Keratinocyte (primary cell): ENCODE measurements at regions not wholly inside any gene's neighbourhood (a gene's known extent, or its start where the extent isn't known, plus 50 kb on each side); places are given as distances from the start of the nearest gene placed in this dataset.

Experiments
- DNase-seq: peaks from one replicate; pipeline ENCODE4 v3.0.0-alpha.2; 2011; ENCODE audit warnings: low read depth, missing footprints, low spot score
- FAIRE-seq: peaks from 2 replicates; lab custom pipeline; 2011; peaks lifted over from hg19 to GRCh38; lab: Jason Lieb, UNC
- H2AFZ ChIP-seq: 2 replicates; pipeline ENCODE4 v1.6.0; 2012; ENCODE audit warnings: low read length, control low read depth, inconsistent platforms; ENCODE audit not compliant: control insufficient read depth
- H3K27ac ChIP-seq: 2 replicates; pipeline ENCODE4 v1.5.1; 2011; ENCODE audit warnings: low read length; ENCODE audit not compliant: control insufficient read depth, insufficient read depth
- H3K27me3 ChIP-seq: 3 replicates; pipeline ENCODE4 v1.6.0; 2011; ENCODE audit warnings: low read length; ENCODE audit not compliant: control insufficient read depth, insufficient read depth; ENCODE audit errors: extremely low read depth
- H3K36me3 ChIP-seq, 2 experiments: 2 replicates in 1 of 2; 3 replicates in 1 of 2; pipeline ENCODE4 v1.5.1; 2011; ENCODE audit warnings: low read length in 2 of 2, mild to moderate bottlenecking in 1 of 2; ENCODE audit not compliant: control insufficient read depth in 2 of 2, insufficient read depth in 2 of 2; ENCODE audit errors: extremely low read depth in 1 of 2
- H3K4me1 ChIP-seq: 3 replicates; pipeline ENCODE4 v1.5.1; 2011; ENCODE audit warnings: low read length; ENCODE audit not compliant: control insufficient read depth, insufficient read depth; ENCODE audit errors: extremely low read depth
- H3K4me2 ChIP-seq: 3 replicates; pipeline ENCODE4 v1.6.0; 2011; ENCODE audit warnings: low read depth, low read length; ENCODE audit not compliant: control insufficient read depth, insufficient read depth; ENCODE audit errors: extremely low read depth
- H3K4me3 ChIP-seq, 3 experiments: fragments of 200-600 bp in 1 of 3; sonication (generic) in 1 of 3; 2 replicates in 2 of 3; 3 replicates in 1 of 3; pipeline ENCODE4 v1.5.1; 2011 to 2016; ENCODE audit warnings: low read length in 3 of 3, mild to moderate bottlenecking in 3 of 3, control low read depth in 2 of 3, inconsistent platforms in 1 of 3, low read depth in 1 of 3, mixed read lengths in 1 of 3, mixed run types in 1 of 3, moderate library complexity in 1 of 3; ENCODE audit not compliant: control insufficient read depth in 2 of 3, insufficient read depth in 2 of 3; ENCODE audit errors: extremely low read depth in 1 of 3
- H3K79me2 ChIP-seq: 2 replicates; pipeline ENCODE4 v1.6.0; 2012; ENCODE audit warnings: low read length; ENCODE audit not compliant: control insufficient read depth, insufficient read depth
- H3K9ac ChIP-seq: 3 replicates; pipeline ENCODE4 v1.6.0; 2011; ENCODE audit warnings: low read length; ENCODE audit not compliant: control insufficient read depth, insufficient read depth; ENCODE audit errors: extremely low read depth
- H3K9me1 ChIP-seq: 3 replicates; pipeline ENCODE4 v1.6.0; 2011; ENCODE audit warnings: low read length; ENCODE audit not compliant: control insufficient read depth, insufficient read depth; ENCODE audit errors: extremely low read depth
- H3K9me3 ChIP-seq: 2 replicates; pipeline ENCODE4 v1.5.1; 2012; ENCODE audit warnings: low read depth, low read length; ENCODE audit not compliant: control insufficient read depth
- H4K20me1 ChIP-seq: 3 replicates; pipeline ENCODE4 v1.6.0; 2011; ENCODE audit warnings: low read length; ENCODE audit not compliant: control insufficient read depth, insufficient read depth; ENCODE audit errors: extremely low read depth
- CTCF ChIP-seq, 3 experiments: IDR thresholded peaks in 1 of 3; conservative IDR thresholded peaks in 1 of 3; optimal IDR thresholded peaks in 1 of 3; 2 replicates in 2 of 3; 3 replicates in 1 of 3; pipeline versions ENCODE3 to v1.5.1; 2011; ENCODE audit warnings: low read length in 3 of 3, mild to moderate bottlenecking in 3 of 3, moderate library complexity in 2 of 3, control low read depth in 1 of 3, inconsistent platforms in 1 of 3; ENCODE audit not compliant: insufficient read depth in 2 of 3; ENCODE audit errors: extremely low read depth in 1 of 3
- EZH2 ChIP-seq: IDR thresholded peaks from one replicate; pipeline ENCODE4 v1.6.1; 2012; ENCODE audit warnings: inconsistent platforms, mild to moderate bottlenecking, low read length, moderate library complexity
- dilution Hi-C: fragments of 300-500 bp; cut with MboI; formaldehyde crosslinking; loops from one replicate; pipeline ENCODE4 v1.7.0; 2020; ENCODE audit warnings: low sequenced_read_pairs; ENCODE audit not compliant: extremely low pct_ligation_motif_present

- H3K9me3 ChIP-seq: no peaks in the 10 kb centered on the region
- H3K27ac ChIP-seq: no peak overlapping the region
- dilution Hi-C loops: no loop called here
- H3K4me3 ChIP-seq: no peak overlapping the region
- H3K9ac ChIP-seq: no peak overlapping the region
- H3K9me1 ChIP-seq: no peaks in the 10 kb centered on the region
- H3K27me3 ChIP-seq: no peaks in the 10 kb centered on the region
- H3K4me1 ChIP-seq: no peaks in the 10 kb centered on the region
- no peaks in the 10 kb centered on the region for H3K36me3 ChIP-seq
- TF ChIP-seq CTCF (optimal IDR thresholded peaks at IDR 0.05 in 1 of 3, IDR thresholded peaks at IDR 0.05 in 1 of 3, conservative IDR thresholded peaks at IDR 0.05 in 1 of 3; ENCODE audit: extremely low read depth in 1 of 3, insufficient read depth in 2 of 3, low read length in 3 of 3) (no peak), EZH2 (no peak)
- no peak for FAIRE-seq
- H2AFZ ChIP-seq: no peak overlapping the region
- no peak overlapping the region for H3K4me2 ChIP-seq
- no peaks in the 10 kb centered on the region for H4K20me1 ChIP-seq
- no peak for DNase-seq
- no peaks in the 10 kb centered on the region for H3K79me2 ChIP-seq
Measured at GRCh38 chr1:241417258-241417657, 60.3 kb upstream of the RGS7 start.

- no peak overlapping the region for H3K27ac ChIP-seq
- FAIRE-seq (no peak), DNase-seq (no peak)
- H4K20me1 ChIP-seq: no peaks in the 10 kb centered on the region
- no peak for TF ChIP-seq EZH2
- no peak for TF ChIP-seq CTCF (optimal IDR thresholded peaks at IDR 0.05 in 1 of 3, IDR thresholded peaks at IDR 0.05 in 1 of 3, conservative IDR thresholded peaks at IDR 0.05 in 1 of 3; ENCODE audit: extremely low read depth in 1 of 3, insufficient read depth in 2 of 3, low read length in 3 of 3)
- no peaks in the 10 kb centered on the region for H3K79me2 ChIP-seq
- no peaks in the 10 kb centered on the region for H3K9me1 ChIP-seq
- no peaks in the 10 kb centered on the region for H3K9me3 ChIP-seq
- no peak overlapping the region for H2AFZ ChIP-seq
- H3K36me3 ChIP-seq: no peaks in the 10 kb centered on the region
- no peak overlapping the region for H3K4me3 ChIP-seq
- dilution Hi-C loops: no loop called here
- H3K27me3 ChIP-seq: no peaks in the 10 kb centered on the region
- H3K4me2 ChIP-seq: no peak overlapping the region
- no peaks in the 10 kb centered on the region for H3K4me1 ChIP-seq
- H3K9ac ChIP-seq: no peak overlapping the region
Measured at GRCh38 chr1:241413974-241414373, 57.0 kb upstream of the RGS7 start.
